ENCODE measurements at regions not wholly inside any gene's neighbourhood (a gene's known extent, or its start where the extent isn't known, plus 50 kb on each side); places are given as distances from the start of the nearest gene placed in this dataset.
A peak's percentile ranks its signal among the peaks of the same experiment; 100 is the strongest.

- no peak for DNase-seq
These were observed 224.2 kb upstream of the DIO3 start for GRCh38 chr14:101337053-101337452.

- DNase-seq: no peak
These were observed 220.7 kb upstream of the DIO3 start for GRCh38 chr14:101340556-101340955.

- DNase-seq: no peak
These were observed 213.2 kb upstream of the DIO3 start for GRCh38 chr14:101347893-101348777.

- no peak for DNase-seq
These were observed 212.2 kb upstream of the DIO3 start for GRCh38 chr14:101349108-101349507.

- DNase-seq: no peak
These were observed 211.3 kb upstream of the DIO3 start for GRCh38 chr14:101350021-101350420.

GRCh38 chr14:101350691-101351090 is 210.6 kb upstream of the DIO3 start:
- no peak for DNase-seq

GRCh38 chr14:101351146-101351545 is 210.1 kb upstream of the DIO3 start:
- DNase-seq: no peak

GRCh38 chr14:101351769-101352168 is 209.5 kb upstream of the DIO3 start:
- peak in 1 of 2 experiments; percentile 0 for DNase-seq

- no peak for DNase-seq
These were observed 208.7 kb upstream of the DIO3 start for GRCh38 chr14:101352567-101352966.

- DNase-seq: no peak
These were observed 207.9 kb upstream of the DIO3 start for GRCh38 chr14:101353422-101353821.

- DNase-seq: no peak
These were observed 206.6 kb upstream of the DIO3 start for GRCh38 chr14:101354726-101355125.

GRCh38 chr14:101355284-101355683 is 206.0 kb upstream of the DIO3 start:
- no peak for DNase-seq

GRCh38 chr14:101357038-101357437 is 204.3 kb upstream of the DIO3 start:
- no peak for DNase-seq

- DNase-seq: no peak
These were observed 203.6 kb upstream of the DIO3 start for GRCh38 chr14:101357559-101358319.

GRCh38 chr14:101358320-101359125 is 202.8 kb upstream of the DIO3 start:
- DNase-seq: no peak

- DNase-seq: no peak
These were observed 201.9 kb upstream of the DIO3 start for GRCh38 chr14:101359221-101360053.

GRCh38 chr14:101360054-101360911 is 201.0 kb upstream of the DIO3 start:
- no peak for DNase-seq

GRCh38 chr14:101361044-101361443 is 200.3 kb upstream of the DIO3 start:
- no peak for DNase-seq

- no peak for DNase-seq
These were observed 199.6 kb upstream of the DIO3 start for GRCh38 chr14:101361451-101362433.
